Liver (tissue), 8 donors: ENCODE measurements at regions not wholly inside any gene's neighbourhood (a gene's known extent, or its start where the extent isn't known, plus 50 kb on each side); places are given as distances from the start of the nearest gene placed in this dataset.

Experiments used
- DNase-seq: peaks from one replicate; pipeline ENCODE4 v3.0.0-alpha.2; 2017; ENCODE audit warnings: low spot score
- H3K27ac ChIP-seq, 2 donors: one replicate each; pipeline ENCODE4 v1.7.0; 2013; ENCODE audit warnings: inconsistent platforms in 2 of 2, low read length in 2 of 2, control low read depth in 1 of 2, low read depth in 1 of 2, mild to moderate bottlenecking in 1 of 2
- H3K27me3 ChIP-seq, 4 donors: one replicate each; pipeline versions ENCODE4 v1.6.1 to v1.7.0; 2013; ENCODE audit warnings: low read length in 3 of 4, inconsistent platforms in 1 of 4, mild to moderate bottlenecking in 1 of 4, moderate library complexity in 1 of 4; ENCODE audit not compliant: control insufficient read depth in 4 of 4, insufficient read depth in 4 of 4
- H3K36me3 ChIP-seq, 4 donors: one replicate each; pipeline versions ENCODE4 v1.6.1 to v1.7.0; 2013; ENCODE audit warnings: low read length in 3 of 4, mild to moderate bottlenecking in 3 of 4, low read depth in 1 of 4, moderate library complexity in 1 of 4; ENCODE audit not compliant: control insufficient read depth in 4 of 4, insufficient read depth in 3 of 4
- H3K4me1 ChIP-seq, 4 donors: one replicate each; pipeline versions ENCODE4 v1.6.1 to v1.7.0; 2013; ENCODE audit warnings: low read length in 3 of 4, mild to moderate bottlenecking in 3 of 4, moderate library complexity in 1 of 4; ENCODE audit not compliant: control insufficient read depth in 4 of 4, insufficient read depth in 4 of 4
- H3K4me3 ChIP-seq, 3 donors: one replicate each; pipeline versions ENCODE4 v1.6.1 to v1.7.0; 2013; ENCODE audit warnings: low read length in 3 of 3, control low read depth in 1 of 3, low read depth in 1 of 3, mild to moderate bottlenecking in 1 of 3
- H3K9ac ChIP-seq, 2 donors: one replicate each; pipeline ENCODE4 v1.7.0; 2013; ENCODE audit warnings: low read length in 2 of 2, mild to moderate bottlenecking in 2 of 2, moderate library complexity in 2 of 2, control low read depth in 1 of 2, low read depth in 1 of 2
- H3K9me3 ChIP-seq, 4 donors: one replicate each; pipeline versions ENCODE4 v1.6.1 to v1.7.0; 2013; ENCODE audit warnings: low read length in 3 of 4; ENCODE audit not compliant: control insufficient read depth in 4 of 4
- CTCF ChIP-seq: fragments of 150-350 bp; IDR thresholded peaks from 2 replicates; pipeline ENCODE4 v1.5.1; 2017; ENCODE audit warnings: improper control_type of control experiment, low read depth, low read length; ENCODE audit not compliant: missing input control
- EGR1 ChIP-seq, 2 donors: IDR thresholded peaks; 2 replicates each; pipeline ENCODE4 v1.6.1; 2016 to 2018; ENCODE audit warnings: antibody characterized with exemption in 2 of 2, low read depth in 2 of 2
- FOXA1 ChIP-seq: IDR thresholded peaks from 2 replicates; pipeline ENCODE4 v1.6.1; 2016; ENCODE audit warnings: antibody characterized with exemption
- FOXA2 ChIP-seq: IDR thresholded peaks from 2 replicates; pipeline ENCODE4 v1.6.1; 2016; ENCODE audit warnings: antibody characterized with exemption
- GABPA ChIP-seq, 2 donors: IDR thresholded peaks in 1 of 2; conservative IDR thresholded peaks in 1 of 2; 2 replicates each; pipeline ENCODE4 v1.6.1; 2016; ENCODE audit warnings: antibody characterized with exemption in 2 of 2, mild to moderate bottlenecking in 1 of 2, moderate library complexity in 1 of 2
- HNF4A ChIP-seq, 2 donors: conservative IDR thresholded peaks; 2 replicates each; pipeline ENCODE4 v1.6.1; 2016; ENCODE audit warnings: antibody characterized with exemption in 2 of 2, mild to moderate bottlenecking in 2 of 2
- HNF4G ChIP-seq: IDR thresholded peaks from 2 replicates; pipeline ENCODE4 v1.6.1; 2016; ENCODE audit warnings: antibody characterized with exemption
- JUND ChIP-seq, 2 donors: IDR thresholded peaks; 2 replicates each; pipeline ENCODE4 v1.6.1; 2016; ENCODE audit warnings: antibody characterized with exemption in 2 of 2
- NR2F2 ChIP-seq: IDR thresholded peaks from 2 replicates; pipeline ENCODE4 v1.6.1; 2016; ENCODE audit warnings: antibody characterized with exemption
- RAD21 ChIP-seq, 2 donors: IDR thresholded peaks; 2 replicates each; pipeline ENCODE4 v1.6.1; 2016; ENCODE audit warnings: antibody characterized with exemption in 2 of 2, mild to moderate bottlenecking in 2 of 2
- REST ChIP-seq: IDR thresholded peaks from 2 replicates; pipeline ENCODE4 v1.6.1; 2016; ENCODE audit warnings: antibody characterized with exemption, mild to moderate bottlenecking
- RXRA ChIP-seq, 2 donors: IDR thresholded peaks; 2 replicates each; pipeline ENCODE4 v1.6.1; 2017 to 2018; ENCODE audit warnings: antibody characterized with exemption in 2 of 2, mild to moderate bottlenecking in 1 of 2
- SP1 ChIP-seq: IDR thresholded peaks from 2 replicates; pipeline ENCODE4 v1.6.1; 2018; ENCODE audit warnings: antibody characterized with exemption, mild to moderate bottlenecking
- TAF1 ChIP-seq: conservative IDR thresholded peaks from 2 replicates; pipeline ENCODE4 v1.6.1; 2016; ENCODE audit warnings: antibody characterized with exemption, mild to moderate bottlenecking
- YY1 ChIP-seq: IDR thresholded peaks from 2 replicates; pipeline ENCODE4 v1.6.1; 2016; ENCODE audit warnings: antibody characterized with exemption, mild to moderate bottlenecking
- WGBS: extraction: QIAGEN DNeasy Blood & Tissue Kit; methylation state at CpG from one replicate; pipeline ENCODE4 v1.1.7; 2013; 5-methylcytosine and 5-hydroxymethylcytosine counted together
- TF ChIP-seq, protein P1 (sequence below): IDR thresholded peaks from 2 replicates; pipeline ENCODE4 v1.6.1; 2016; ENCODE audit warnings: antibody characterized with exemption
- TF ChIP-seq, protein P2 (sequence below): IDR thresholded peaks from 2 replicates; pipeline ENCODE4 v1.6.1; 2016; ENCODE audit warnings: antibody characterized with exemption
- TF ChIP-seq, protein P3 (sequence below): IDR thresholded peaks from 2 replicates; pipeline ENCODE4 v1.6.1; 2016; ENCODE audit warnings: antibody characterized with exemption
- donor health status: healthy.
- donor health status: healthy.
- donor health status: healthy.
- donor health status: healthy.
- donor health status: healthy.

- H3K9ac ChIP-seq: no peak overlapping the region
- 76% methylated on average over 4 of the region's 4 CpGs for WGBS
- H3K27me3 ChIP-seq: no peaks in the 10 kb centered on the region
- no peaks in the 10 kb centered on the region for H3K9me3 ChIP-seq
- H3K27ac ChIP-seq: no peak overlapping the region
- DNase-seq: no peak
- H3K36me3 ChIP-seq: no peaks in the 10 kb centered on the region
- TF ChIP-seq HNF4G: no peak
- TF ChIP-seq, protein P1, sequence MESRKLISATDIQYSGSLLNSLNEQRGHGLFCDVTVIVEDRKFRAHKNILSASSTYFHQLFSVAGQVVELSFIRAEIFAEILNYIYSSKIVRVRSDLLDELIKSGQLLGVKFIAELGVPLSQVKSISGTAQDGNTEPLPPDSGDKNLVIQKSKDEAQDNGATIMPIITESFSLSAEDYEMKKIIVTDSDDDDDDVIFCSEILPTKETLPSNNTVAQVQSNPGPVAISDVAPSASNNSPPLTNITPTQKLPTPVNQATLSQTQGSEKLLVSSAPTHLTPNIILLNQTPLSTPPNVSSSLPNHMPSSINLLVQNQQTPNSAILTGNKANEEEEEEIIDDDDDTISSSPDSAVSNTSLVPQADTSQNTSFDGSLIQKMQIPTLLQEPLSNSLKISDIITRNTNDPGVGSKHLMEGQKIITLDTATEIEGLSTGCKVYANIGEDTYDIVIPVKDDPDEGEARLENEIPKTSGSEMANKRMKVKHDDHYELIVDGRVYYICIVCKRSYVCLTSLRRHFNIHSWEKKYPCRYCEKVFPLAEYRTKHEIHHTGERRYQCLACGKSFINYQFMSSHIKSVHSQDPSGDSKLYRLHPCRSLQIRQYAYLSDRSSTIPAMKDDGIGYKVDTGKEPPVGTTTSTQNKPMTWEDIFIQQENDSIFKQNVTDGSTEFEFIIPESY: no peak
- TF ChIP-seq TAF1: no peak
- no peak for TF ChIP-seq GABPA (IDR thresholded peaks at IDR 0.05 in 1 of 2, conservative IDR thresholded peaks at IDR 0.05 in 1 of 2)
- TF ChIP-seq NR2F2: no peak
- TF ChIP-seq CTCF: no peak
- no peak for TF ChIP-seq FOXA2
- TF ChIP-seq, protein P2, sequence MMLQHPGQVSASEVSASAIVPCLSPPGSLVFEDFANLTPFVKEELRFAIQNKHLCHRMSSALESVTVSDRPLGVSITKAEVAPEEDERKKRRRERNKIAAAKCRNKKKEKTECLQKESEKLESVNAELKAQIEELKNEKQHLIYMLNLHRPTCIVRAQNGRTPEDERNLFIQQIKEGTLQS: no peak
- TF ChIP-seq, protein P3, sequence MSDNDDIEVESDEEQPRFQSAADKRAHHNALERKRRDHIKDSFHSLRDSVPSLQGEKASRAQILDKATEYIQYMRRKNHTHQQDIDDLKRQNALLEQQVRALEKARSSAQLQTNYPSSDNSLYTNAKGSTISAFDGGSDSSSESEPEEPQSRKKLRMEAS: no peak
- TF ChIP-seq RXRA (IDR thresholded peaks at IDR 0.05): no peak
- no peak for TF ChIP-seq REST
- TF ChIP-seq YY1: no peak
- no peak for TF ChIP-seq FOXA1
- TF ChIP-seq EGR1 (IDR thresholded peaks at IDR 0.05; ENCODE audit: low read depth in 2 of 2): no peak
- TF ChIP-seq SP1: no peak
- TF ChIP-seq RAD21 (IDR thresholded peaks at IDR 0.05): no peak
- no peak for TF ChIP-seq HNF4A (conservative IDR thresholded peaks at IDR 0.05)
- no peak for TF ChIP-seq JUND (IDR thresholded peaks at IDR 0.05)
- no peaks in the 10 kb centered on the region for H3K4me1 ChIP-seq
- no peak overlapping the region for H3K4me3 ChIP-seq
Observed at GRCh38 chr6:137964876-137965275, 97.8 kb downstream of the TNFAIP3 start.
